Endodermal cell (in vitro differentiated cells): ENCODE measurements at regions not wholly inside any gene's neighbourhood (a gene's known extent, or its start where the extent isn't known, plus 50 kb on each side); places are given as distances from the start of the nearest gene placed in this dataset.
"Not testable (repeated sequence)": the region's sequence is repeated elsewhere in the genome, so short reads cannot be mapped to it uniquely, and the experiment has no call there.

Experiments
- DNase-seq: peaks from one replicate; pipeline ENCODE4 v3.0.0-alpha.2; 2017
- H3K27ac ChIP-seq: 2 replicates; pipeline ENCODE4 v1.5.1; 2013; ENCODE audit warnings: mild to moderate bottlenecking, low read depth, low read length, moderate library complexity
- H3K27me3 ChIP-seq: 2 replicates; pipeline ENCODE4 v1.6.1; 2013; ENCODE audit warnings: mild to moderate bottlenecking, low read length, moderate library complexity; ENCODE audit not compliant: insufficient read depth, control insufficient read depth, poor library complexity, severe bottlenecking
- H3K36me3 ChIP-seq: 2 replicates; pipeline ENCODE4 v1.7.0; 2013; ENCODE audit warnings: mild to moderate bottlenecking, low read length, moderate library complexity; ENCODE audit not compliant: control insufficient read depth, insufficient read depth
- H3K4me1 ChIP-seq: one replicate; pipeline ENCODE4 v1.7.0; 2013; ENCODE audit warnings: low read length; ENCODE audit not compliant: control insufficient read depth, insufficient read depth
- H3K4me3 ChIP-seq: 2 replicates; pipeline ENCODE4 v1.5.1; 2013; ENCODE audit warnings: mild to moderate bottlenecking, low read length, moderate library complexity
- H3K9ac ChIP-seq: 2 replicates; pipeline ENCODE4 v1.6.1; 2013; ENCODE audit warnings: mild to moderate bottlenecking, low read length, moderate library complexity; ENCODE audit not compliant: poor library complexity, severe bottlenecking; ENCODE audit errors: extremely low read depth
- H3K9me3 ChIP-seq: 2 replicates; pipeline ENCODE4 v1.6.1; 2013; ENCODE audit warnings: mild to moderate bottlenecking, low read length, moderate library complexity; ENCODE audit not compliant: control insufficient read depth
- H3K27ac Mint-ChIP-seq: 2 replicates; pipeline ENCODE4 v1.8.0; 2020; ENCODE audit warnings: mixed read lengths
- H3K27me3 Mint-ChIP-seq: 2 replicates; pipeline ENCODE4 v1.8.0; 2021; ENCODE audit warnings: mild to moderate bottlenecking, mixed read lengths; ENCODE audit not compliant: insufficient read depth
- H3K36me3 Mint-ChIP-seq: 2 replicates; pipeline ENCODE4 v1.8.0; 2020; ENCODE audit warnings: low read depth, mixed read lengths
- H3K4me1 Mint-ChIP-seq: 2 replicates; pipeline ENCODE4 v1.8.0; 2020; ENCODE audit warnings: mixed read lengths
- H3K4me3 Mint-ChIP-seq: 2 replicates; pipeline ENCODE4 v1.8.0; 2020; ENCODE audit warnings: mild to moderate bottlenecking, moderate library complexity, mixed read lengths
- H3K9me3 Mint-ChIP-seq: 2 replicates; pipeline ENCODE4 v1.8.0; 2020; ENCODE audit warnings: mild to moderate bottlenecking, mixed read lengths
- CTCF ChIP-seq: fragments of 200-600 bp; sonication (generic); conservative IDR thresholded peaks from 2 replicates; pipeline ENCODE4 v1.5.0; 2021; ENCODE audit warnings: antibody characterized with exemption, mild to moderate bottlenecking
- WGBS, 2 experiments: methylation state at CpG; one replicate each; pipeline versions ENCODE4 v1.1.5 to v1.1.7; 2013; ENCODE audit warnings: missing lambda C conversion rate in 2 of 2, mixed read lengths in 1 of 2; ENCODE audit not compliant: insufficient coverage in 1 of 2, insufficient read length in 1 of 2; 5-methylcytosine and 5-hydroxymethylcytosine counted together

GRCh38 chr6:169975286-169975685 is 223.9 kb downstream of the ERMARD start:
- no peaks in the 10 kb centered on the region for H3K27me3 Mint-ChIP-seq
- H3K27ac Mint-ChIP-seq: no peak overlapping the region
- H3K27me3 ChIP-seq: no peaks in the 10 kb centered on the region
- no peak overlapping the region for H3K27ac ChIP-seq
- no peaks in the 10 kb centered on the region for H3K36me3 ChIP-seq
- no peaks in the 10 kb centered on the region for H3K4me1 ChIP-seq
- H3K9me3 ChIP-seq: no peaks in the 10 kb centered on the region
- DNase-seq: no peak
- no peak overlapping the region for H3K4me3 ChIP-seq
- 92 to 94% methylated on average over 14 of the region's 14 CpGs for WGBS, 2 experiments
- H3K36me3 Mint-ChIP-seq: no peaks in the 10 kb centered on the region
- H3K9ac ChIP-seq: no peak overlapping the region
- no peaks in the 10 kb centered on the region for H3K9me3 Mint-ChIP-seq
- no peak for TF ChIP-seq CTCF
- H3K4me1 Mint-ChIP-seq: peaks cover 8% of the 10 kb centered on the region
- H3K4me3 Mint-ChIP-seq: no peak overlapping the region

GRCh38 chr6:169974663-169975062 is 223.2 kb downstream of the ERMARD start:
- Histone ChIP-seq H3K4me1 (no peaks in the 10 kb centered on the region), H3K27ac (no peak overlapping the region), H3K4me3 (no peak overlapping the region), H3K9ac (no peak overlapping the region), H3K27me3 (no peaks in the 10 kb centered on the region), H3K36me3 (no peaks in the 10 kb centered on the region), H3K9me3 (no peaks in the 10 kb centered on the region)
- H3K9me3 Mint-ChIP-seq: no peaks in the 10 kb centered on the region
- DNase-seq: no peak
- H3K4me1 Mint-ChIP-seq: peaks cover 8% of the 10 kb centered on the region
- H3K27me3 Mint-ChIP-seq: no peaks in the 10 kb centered on the region
- TF ChIP-seq CTCF: no peak
- WGBS, 2 experiments: 95 to 98% methylated on average over 4 to 8 of the region's 8 CpGs
- H3K4me3 Mint-ChIP-seq: no peak overlapping the region
- H3K36me3 Mint-ChIP-seq: no peaks in the 10 kb centered on the region
- H3K27ac Mint-ChIP-seq: no peak overlapping the region

GRCh38 chr6:169973588-169974467 is 222.4 kb downstream of the ERMARD start:
- not testable (repeated sequence) for H3K27me3 Mint-ChIP-seq, H3K9me3 Mint-ChIP-seq

More at GRCh38 chr6:169973588-169974467, 222.4 kb downstream of the ERMARD start:
- not testable (repeated sequence) for H3K4me1 ChIP-seq, H3K27me3 ChIP-seq, H3K36me3 Mint-ChIP-seq, H3K9ac ChIP-seq, DNase-seq, H3K27ac ChIP-seq, H3K4me1 Mint-ChIP-seq, H3K4me3 ChIP-seq, H3K9me3 ChIP-seq, H3K4me3 Mint-ChIP-seq, H3K27ac Mint-ChIP-seq, H3K36me3 ChIP-seq
- 91 to 93% methylated on average over 21 of the region's 21 CpGs for WGBS, 2 experiments
